ENCODE measurements at regions not wholly inside any gene's neighbourhood (a gene's known extent, or its start where the extent isn't known, plus 50 kb on each side); places are given as distances from the start of the nearest gene placed in this dataset.

GRCh38 chr3:10602271-10602670, 96.9 kb upstream of the ATP2B2 start:
- no peak for DNase-seq (ENCODE audit: low read depth)
- TF ChIP-seq CTCF (IDR thresholded peaks at IDR 0.05; ENCODE audit: low read length, missing control alignments), result no peak
- H3K4me3 ChIP-seq (replicated peaks; ENCODE audit: low read depth, low read length), result no peak overlapping the region

GRCh38 chr3:10602769-10603768, 97.7 kb upstream of the ATP2B2 start:
- no peak for TF ChIP-seq CTCF (IDR thresholded peaks at IDR 0.05; ENCODE audit: low read length, missing control alignments)
- DNase-seq (ENCODE audit: low read depth), result no peak
- no peak overlapping the region for H3K4me3 ChIP-seq (replicated peaks; ENCODE audit: low read depth, low read length)

- no peak for TF ChIP-seq CTCF (IDR thresholded peaks at IDR 0.05; ENCODE audit: low read length, missing control alignments)
- DNase-seq (ENCODE audit: low read depth), result no peak
- H3K4me3 ChIP-seq (replicated peaks; ENCODE audit: low read depth, low read length), result no peak overlapping the region
These were observed 103.7 kb upstream of the ATP2B2 start for GRCh38 chr3:10609134-10609533.

- no peak for DNase-seq (ENCODE audit: low read depth)
- no peak overlapping the region for H3K4me3 ChIP-seq (replicated peaks; ENCODE audit: low read depth, low read length)
- TF ChIP-seq CTCF (IDR thresholded peaks at IDR 0.05; ENCODE audit: low read length, missing control alignments), result no peak
These were observed 108.8 kb upstream of the ATP2B2 start for GRCh38 chr3:10614168-10614567.

GRCh38 chr3:10615715-10616114, 110.3 kb upstream of the ATP2B2 start:
- no peak overlapping the region for H3K4me3 ChIP-seq (replicated peaks; ENCODE audit: low read depth, low read length)
- no peak for TF ChIP-seq CTCF (IDR thresholded peaks at IDR 0.05; ENCODE audit: low read length, missing control alignments)
- DNase-seq (ENCODE audit: low read depth), result no peak

GRCh38 chr3:10616321-10616720, 110.9 kb upstream of the ATP2B2 start:
- no peak overlapping the region for H3K4me3 ChIP-seq (replicated peaks; ENCODE audit: low read depth, low read length)
- no peak for DNase-seq (ENCODE audit: low read depth)
- TF ChIP-seq CTCF (IDR thresholded peaks at IDR 0.05; ENCODE audit: low read length, missing control alignments), result no peak

All from fibroblast of pulmonary artery (primary cell).